ENCODE measurements at regions not wholly inside any gene's neighbourhood (a gene's known extent, or its start where the extent isn't known, plus 50 kb on each side); places are given as distances from the start of the nearest gene placed in this dataset.

DNA sequence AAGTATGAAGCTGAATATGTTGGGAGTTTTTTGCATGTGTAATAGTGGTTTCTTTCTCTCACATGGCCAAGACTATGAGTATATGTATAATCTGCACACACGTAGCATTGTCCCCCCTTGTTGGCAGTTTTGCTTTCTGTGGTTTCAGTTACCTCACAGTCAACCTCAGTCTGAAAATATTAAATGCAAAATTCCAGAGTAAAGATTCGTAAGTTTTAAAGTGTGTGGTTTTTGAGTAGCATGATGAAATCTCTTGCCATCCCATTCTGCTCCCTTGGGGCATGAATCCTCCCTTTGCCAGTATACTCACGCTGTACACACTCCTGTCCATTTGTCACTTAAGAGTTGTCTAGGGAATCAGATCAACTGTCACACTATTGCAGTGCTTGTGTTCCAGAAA, 742.0 kb upstream of the CCDC54 start:
- no peaks in the 10 kb centered on the region for H3K27me3 Mint-ChIP-seq
- H3K4me3 Mint-ChIP-seq, result no peak overlapping the region
- ChIA-PET POLR2A (no interaction called here), CTCF (no interaction called here)
- no peak for DNase-seq
- H3K36me3 Mint-ChIP-seq (ENCODE audit: low read depth), result no peaks in the 10 kb centered on the region
- no peaks in the 10 kb centered on the region for H3K4me1 Mint-ChIP-seq
- no peak overlapping the region for H3K27ac Mint-ChIP-seq
- H3K9me3 Mint-ChIP-seq, result no peaks in the 10 kb centered on the region

- H3K4me1 Mint-ChIP-seq, result no peaks in the 10 kb centered on the region
Observed at GRCh38 chr3:106635826-106636225, 741.4 kb upstream of the CCDC54 start.

DNA sequence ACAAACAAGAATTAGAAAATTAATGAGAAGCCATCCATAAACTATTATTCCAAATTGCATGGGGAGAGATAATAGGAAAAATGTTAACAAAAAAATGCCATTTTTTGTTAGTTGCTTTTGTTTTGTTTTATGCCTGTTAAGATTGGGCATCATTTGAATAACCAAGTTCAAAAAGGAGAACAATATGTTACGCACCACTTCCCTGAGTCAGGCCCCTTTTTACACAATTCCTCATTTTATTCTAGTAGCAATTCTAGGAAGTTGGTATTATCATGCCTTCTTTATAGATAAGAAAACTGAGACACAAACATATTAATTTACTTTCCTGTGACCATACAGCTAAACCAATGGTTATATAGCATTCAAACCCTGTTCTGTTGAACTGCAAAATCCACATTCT, 736.9 kb upstream of the CCDC54 start:
- POLR2A ChIA-PET, result no interaction called here

More at GRCh38 chr3:106635826-106636225, 741.4 kb upstream of the CCDC54 start:
- Mint-ChIP-seq H3K36me3 (ENCODE audit: low read depth) (no peaks in the 10 kb centered on the region), H3K27ac (no peak overlapping the region), H3K9me3 (no peaks in the 10 kb centered on the region), H3K4me3 (no peak overlapping the region), H3K27me3 (no peaks in the 10 kb centered on the region)
- ChIA-PET POLR2A (no interaction called here), CTCF (no interaction called here)
- DNase-seq, result no peak

DNA sequence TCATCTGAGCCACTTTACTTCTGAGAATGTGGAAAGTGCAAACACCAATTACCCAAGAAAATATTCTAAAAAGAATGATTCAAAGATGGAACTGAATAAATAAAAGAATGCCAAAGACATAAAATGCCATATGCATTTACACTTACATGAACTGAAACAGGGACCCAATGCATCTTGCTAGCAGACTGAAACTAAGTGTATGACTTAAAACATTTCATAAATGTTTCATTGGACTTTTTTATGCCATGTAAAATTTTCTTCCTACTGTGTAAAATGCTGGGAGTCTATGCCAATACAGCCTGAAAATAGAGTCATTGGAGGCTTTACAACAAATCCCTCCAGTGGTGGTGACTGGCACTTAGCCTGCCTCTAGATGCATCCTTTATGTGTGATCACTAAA, 735.1 kb upstream of the CCDC54 start:
- H3K4me3 Mint-ChIP-seq, result no peak overlapping the region
- no peak overlapping the region for H3K27ac Mint-ChIP-seq
- CTCF ChIA-PET, result interaction anchor here (0.6 kb wide), 1 partner anchor 1490 kb away, joined by 3 read pairs; no protein-coding TSS in a partner anchor
- no peaks in the 10 kb centered on the region for H3K9me3 Mint-ChIP-seq
- H3K36me3 Mint-ChIP-seq (ENCODE audit: low read depth), result no peaks in the 10 kb centered on the region
- no peaks in the 10 kb centered on the region for H3K27me3 Mint-ChIP-seq
- H3K4me1 Mint-ChIP-seq, result no peaks in the 10 kb centered on the region
- no peak for DNase-seq
- POLR2A ChIA-PET, result no interaction called here

More for the DNA sequence above, 736.9 kb upstream of the CCDC54 start:
- Mint-ChIP-seq H3K9me3 (no peaks in the 10 kb centered on the region), H3K27me3 (no peaks in the 10 kb centered on the region), H3K4me1 (no peaks in the 10 kb centered on the region), H3K36me3 (ENCODE audit: low read depth) (no peaks in the 10 kb centered on the region), H3K4me3 (no peak overlapping the region), H3K27ac (no peak overlapping the region)
- CTCF ChIA-PET, result no interaction called here
- no peak for DNase-seq

GRCh38 chr3:106643684-106644161, 733.5 kb upstream of the CCDC54 start:
- no peak for DNase-seq
- Mint-ChIP-seq H3K4me3 (no peak overlapping the region), H3K27ac (no peak overlapping the region), H3K4me1 (no peaks in the 10 kb centered on the region), H3K27me3 (no peaks in the 10 kb centered on the region), H3K9me3 (no peaks in the 10 kb centered on the region), H3K36me3 (ENCODE audit: low read depth) (no peaks in the 10 kb centered on the region)
- POLR2A ChIA-PET, result no interaction called here
- CTCF ChIA-PET, result no interaction called here

DNA sequence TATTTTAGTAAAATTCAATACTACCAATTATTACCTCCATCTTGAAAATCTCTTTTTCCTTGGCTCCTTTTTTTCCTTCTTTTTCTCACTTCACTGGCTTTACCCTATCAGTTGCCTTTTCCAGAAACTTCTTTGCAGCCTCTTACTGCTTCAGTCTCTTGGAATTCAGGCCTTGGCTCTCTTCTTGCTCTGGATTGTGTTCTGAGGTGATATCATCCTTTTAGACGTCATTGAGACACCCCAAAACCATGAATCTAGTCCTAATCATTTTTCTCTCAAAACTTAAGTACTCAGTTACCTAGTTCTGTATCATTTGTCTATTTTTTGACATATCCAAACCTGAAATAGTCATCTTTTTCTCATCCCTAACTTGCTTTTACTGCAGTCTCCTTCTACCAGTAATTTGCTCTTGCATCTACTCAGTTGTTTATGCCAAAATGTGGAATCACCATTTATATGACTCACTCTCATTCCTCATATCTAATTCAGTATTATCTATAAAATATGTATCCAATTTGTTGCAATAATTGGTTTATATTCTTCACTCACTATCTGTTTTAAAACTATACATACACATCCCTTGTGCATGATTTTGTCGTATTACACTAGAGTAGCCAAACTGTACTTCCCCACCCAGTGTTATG, 703.2 kb upstream of the CCDC54 start:
- ChIA-PET POLR2A (no interaction called here), CTCF (no interaction called here)
- no peaks in the 10 kb centered on the region for H3K9me3 Mint-ChIP-seq
- no peak overlapping the region for H3K4me3 Mint-ChIP-seq
- H3K36me3 Mint-ChIP-seq (ENCODE audit: low read depth), result no peaks in the 10 kb centered on the region
- DNase-seq, result no peak
- H3K27ac Mint-ChIP-seq, result no peak overlapping the region
- H3K27me3 Mint-ChIP-seq, result peaks cover 1% of the 10 kb centered on the region
- no peaks in the 10 kb centered on the region for H3K4me1 Mint-ChIP-seq

- no peaks in the 10 kb centered on the region for H3K9me3 Mint-ChIP-seq
- H3K4me3 Mint-ChIP-seq, result no peak overlapping the region
- no peak overlapping the region for H3K27ac Mint-ChIP-seq
- POLR2A ChIA-PET, result no interaction called here
- no peaks in the 10 kb centered on the region for H3K36me3 Mint-ChIP-seq (ENCODE audit: low read depth)
- CTCF ChIA-PET, result no interaction called here
- peaks cover 4% of the 10 kb centered on the region for H3K27me3 Mint-ChIP-seq
- no peak for DNase-seq
- no peaks in the 10 kb centered on the region for H3K4me1 Mint-ChIP-seq
Observed at GRCh38 chr3:106675451-106675850, 701.8 kb upstream of the CCDC54 start.

- no peak overlapping the region for H3K27ac Mint-ChIP-seq
- H3K9me3 Mint-ChIP-seq, result no peaks in the 10 kb centered on the region
- H3K36me3 Mint-ChIP-seq (ENCODE audit: low read depth), result no peaks in the 10 kb centered on the region
- ChIA-PET POLR2A (no interaction called here), CTCF (no interaction called here)
- H3K4me3 Mint-ChIP-seq, result no peak overlapping the region
- no peaks in the 10 kb centered on the region for H3K4me1 Mint-ChIP-seq
- DNase-seq, result no peak
- peaks cover 3% of the 10 kb centered on the region for H3K27me3 Mint-ChIP-seq
Observed at GRCh38 chr3:106678657-106679390, 698.4 kb upstream of the CCDC54 start.

DNA sequence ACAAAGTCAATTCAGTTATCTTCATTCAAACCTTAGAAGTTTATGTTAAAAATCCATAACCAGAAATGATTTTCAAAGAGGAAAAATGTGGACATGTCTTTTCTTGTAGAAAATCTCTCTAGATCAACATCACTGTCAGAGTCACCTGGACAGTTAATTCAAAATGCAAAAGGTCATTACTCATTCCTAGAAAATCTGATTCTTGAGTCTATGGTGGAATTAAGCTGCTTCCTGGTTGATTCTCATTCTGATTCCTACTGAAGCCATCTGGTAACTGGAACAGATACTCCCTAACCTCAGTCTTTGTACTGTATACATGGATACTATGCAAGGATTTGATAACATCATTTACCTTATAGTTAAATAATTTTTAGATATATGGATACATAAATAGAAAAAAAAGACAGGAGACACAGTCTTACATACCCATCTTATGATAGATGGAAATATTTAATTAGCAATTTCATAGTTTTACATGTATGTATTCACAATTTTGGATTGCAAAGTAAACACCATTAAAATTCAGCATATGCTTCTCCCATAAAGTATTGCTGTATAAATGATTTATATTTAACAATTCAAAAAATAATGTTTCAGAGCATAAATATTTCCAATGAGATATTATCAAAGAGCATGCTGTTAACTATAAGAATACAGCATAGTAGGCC, 693.2 kb upstream of the CCDC54 start:
- POLR2A ChIA-PET, result no interaction called here

GRCh38 chr3:106685745-106686144, 691.5 kb upstream of the CCDC54 start:
- H3K27me3 Mint-ChIP-seq, result peaks cover 3% of the 10 kb centered on the region
- DNase-seq, result no peak
- no peaks in the 10 kb centered on the region for H3K4me1 Mint-ChIP-seq
- H3K9me3 Mint-ChIP-seq, result no peaks in the 10 kb centered on the region
- CTCF ChIA-PET, result no interaction called here
- no peaks in the 10 kb centered on the region for H3K36me3 Mint-ChIP-seq (ENCODE audit: low read depth)
- H3K4me3 Mint-ChIP-seq, result no peak overlapping the region
- POLR2A ChIA-PET, result no interaction called here
- no peak overlapping the region for H3K27ac Mint-ChIP-seq

More for the DNA sequence above, 693.2 kb upstream of the CCDC54 start:
- DNase-seq, result no peak
- no peaks in the 10 kb centered on the region for H3K9me3 Mint-ChIP-seq
- H3K27ac Mint-ChIP-seq, result no peak overlapping the region
- no peaks in the 10 kb centered on the region for H3K36me3 Mint-ChIP-seq (ENCODE audit: low read depth)
- H3K27me3 Mint-ChIP-seq, result peaks cover 6% of the 10 kb centered on the region
- CTCF ChIA-PET, result no interaction called here
- no peaks in the 10 kb centered on the region for H3K4me1 Mint-ChIP-seq
- H3K4me3 Mint-ChIP-seq, result no peak overlapping the region

DNA sequence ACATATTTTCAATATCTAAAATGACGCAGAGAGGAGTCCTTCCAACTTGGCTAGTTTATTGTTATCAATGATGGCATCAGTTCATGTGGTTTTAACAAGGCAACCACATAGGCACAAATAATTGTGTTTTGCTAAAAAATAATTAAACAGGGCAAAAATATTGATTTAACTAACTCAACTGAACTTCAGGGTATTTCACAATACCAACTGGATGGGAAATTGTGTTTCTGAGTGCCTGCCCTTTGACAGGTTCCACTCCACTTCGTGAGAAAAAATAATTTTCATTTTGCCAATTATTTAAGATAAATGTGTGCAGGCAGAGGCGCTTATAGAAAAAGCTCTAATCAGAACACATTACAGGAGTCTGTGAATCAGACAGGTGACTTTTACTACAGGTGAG, 689.3 kb upstream of the CCDC54 start:
- Mint-ChIP-seq H3K4me3 (no peak overlapping the region), H3K27me3 (peaks cover 3% of the 10 kb centered on the region), H3K36me3 (ENCODE audit: low read depth) (no peaks in the 10 kb centered on the region), H3K9me3 (no peaks in the 10 kb centered on the region), H3K27ac (no peak overlapping the region), H3K4me1 (no peaks in the 10 kb centered on the region)
- CTCF ChIA-PET, result no interaction called here
- POLR2A ChIA-PET, result no interaction called here
- DNase-seq, result no peak

DNA sequence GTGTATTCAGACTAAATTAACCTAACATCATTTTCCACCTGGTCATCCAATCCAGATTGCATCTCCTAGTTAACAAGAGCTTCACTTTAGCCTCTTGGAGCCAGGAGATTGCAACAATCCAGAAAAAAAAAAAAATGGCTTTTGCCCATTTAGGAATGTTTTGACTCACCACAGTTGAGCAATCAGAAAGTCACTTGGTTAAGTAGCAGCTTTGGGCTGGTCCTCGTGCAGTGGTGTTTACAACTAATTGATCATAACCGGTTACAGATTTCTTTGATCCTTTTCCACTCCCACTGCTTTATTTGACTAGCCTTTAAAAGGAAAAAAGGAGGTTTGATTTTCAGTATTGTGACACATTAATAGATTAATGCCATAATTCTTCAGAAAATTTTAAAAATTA, 688.8 kb upstream of the CCDC54 start:
- H3K27me3 Mint-ChIP-seq, result peaks cover 3% of the 10 kb centered on the region
- H3K36me3 Mint-ChIP-seq (ENCODE audit: low read depth), result no peaks in the 10 kb centered on the region
- H3K27ac Mint-ChIP-seq, result no peak overlapping the region
- no peak for DNase-seq
- ChIA-PET POLR2A (no interaction called here), CTCF (no interaction called here)
- H3K9me3 Mint-ChIP-seq, result no peaks in the 10 kb centered on the region
- no peak overlapping the region for H3K4me3 Mint-ChIP-seq
- no peaks in the 10 kb centered on the region for H3K4me1 Mint-ChIP-seq

GRCh38 chr3:106691476-106691875, 685.8 kb upstream of the CCDC54 start:
- Mint-ChIP-seq H3K27ac (no peak overlapping the region), H3K27me3 (no peaks in the 10 kb centered on the region), H3K4me3 (no peak overlapping the region), H3K36me3 (ENCODE audit: low read depth) (no peaks in the 10 kb centered on the region), H3K9me3 (no peaks in the 10 kb centered on the region), H3K4me1 (no peaks in the 10 kb centered on the region)
- DNase-seq, result no peak
- POLR2A ChIA-PET, result no interaction called here
- CTCF ChIA-PET, result no interaction called here

- DNase-seq, result no peak
- no peaks in the 10 kb centered on the region for H3K36me3 Mint-ChIP-seq (ENCODE audit: low read depth)
- no peaks in the 10 kb centered on the region for H3K27me3 Mint-ChIP-seq
- CTCF ChIA-PET, result no interaction called here
- no peak overlapping the region for H3K27ac Mint-ChIP-seq
- H3K9me3 Mint-ChIP-seq, result no peaks in the 10 kb centered on the region
- H3K4me3 Mint-ChIP-seq, result no peak overlapping the region
- POLR2A ChIA-PET, result no interaction called here
- no peaks in the 10 kb centered on the region for H3K4me1 Mint-ChIP-seq
Observed at GRCh38 chr3:106692624-106693023, 684.6 kb upstream of the CCDC54 start.

Data from activated CD4-positive, alpha-beta memory T cell treated with anti-CD3 and anti-CD28 coated beads, Interleukin-2, amount 10 ng/mL, durations not matched to agents 7 days and 5 days (primary cell).